A549 (cell line): ENCODE measurements at regions not wholly inside any gene's neighbourhood (a gene's known extent, or its start where the extent isn't known, plus 50 kb on each side); places are given as distances from the start of the nearest gene placed in this dataset.
A peak's percentile ranks its signal among the peaks of the same experiment; 100 is the strongest.

Experiments used
- ATAC-seq, 2 experiments: fragments of 200-7000 bp in 1 of 2; fragments of >200 bp in 1 of 2; cut with Nextera tagmentation in 1 of 2; cut with Tn5 transposase in 1 of 2; 3 replicates each; pipeline versions ENCODE4 v1.8.0 to v1.9.1; 2018 to 2020; ENCODE audit warnings: mild to moderate bottlenecking in 1 of 2, moderate library complexity in 1 of 2
- CTCF ChIA-PET: fragments of 300-600 bp; sonication (Branson Sonifier 250); formaldehyde crosslinking; extraction: SDS; loops from one replicate; lab custom pipeline; 2021; ENCODE audit warnings: antibody characterized with exemption, inconsistent platforms; lab: Yijun Ruan, JAX
- POLR2A ChIA-PET: fragments of 350-600 bp; formaldehyde crosslinking; extraction: SDS; loops from one replicate; lab custom pipeline; 2021; ENCODE audit warnings: antibody characterized with exemption, inconsistent platforms; lab: Yijun Ruan, JAX
- DNase-seq, 2 experiments: peaks; one replicate each; pipeline versions ENCODE4 v3.0.0 to v3.0.0-alpha.2; 2011 to 2016; ENCODE audit warnings: low read depth in 1 of 2, low spot score in 1 of 2
- FAIRE-seq: peaks from 2 replicates; lab custom pipeline; 2011; peaks lifted over from hg19 to GRCh38; lab: Jason Lieb, UNC
- H3K27ac ChIP-seq, 2 experiments: fragments of >200 bp; sonication (Bioruptor Twin); formaldehyde crosslinking; 3 replicates each; pipeline ENCODE4 v1.5.1; 2016 to 2017
- H3K4me1 ChIP-seq: fragments of >200 bp; sonication (Bioruptor Twin); formaldehyde crosslinking; 3 replicates; pipeline ENCODE4 v1.6.1; 2016
- H3K4me2 ChIP-seq: fragments of >200 bp; sonication (Bioruptor Twin); formaldehyde crosslinking; 3 replicates; pipeline ENCODE4 v1.6.1; 2016
- H3K4me3 ChIP-seq: fragments of >200 bp; sonication (Bioruptor Twin); formaldehyde crosslinking; 3 replicates; pipeline ENCODE4 v1.5.1; 2016
- H3K9me3 ChIP-seq: fragments of >200 bp; sonication (Bioruptor Twin); formaldehyde crosslinking; 3 replicates; pipeline ENCODE4 v1.6.1; 2016
- BHLHE40 ChIP-seq: IDR thresholded peaks from 2 replicates; pipeline ENCODE4 v1.6.1; 2012; ENCODE audit warnings: low read depth, low read length, inconsistent platforms
- CHD2 ChIP-seq: fragments of 150-350 bp; IDR thresholded peaks from 2 replicates; pipeline ENCODE4 v1.6.1; 2014; ENCODE audit warnings: low read length; ENCODE audit not compliant: partially characterized antibody
- CHD4 ChIP-seq: fragments of 200-600 bp; sonication (generic); IDR thresholded peaks from 2 replicates; pipeline ENCODE4 v1.6.1; 2016; ENCODE audit warnings: antibody characterized with exemption, mild to moderate bottlenecking, borderline replicate concordance
- EHMT2 ChIP-seq: fragments of 200-600 bp; sonication (generic); IDR thresholded peaks from 2 replicates; pipeline ENCODE4 v1.6.1; 2016; ENCODE audit warnings: antibody characterized with exemption, low read depth, mild to moderate bottlenecking, moderate library complexity
- FOSL2 ChIP-seq, 2 experiments: fragments of 450-650 bp in 1 of 2; fragments of >200 bp in 1 of 2; sonication (Bioruptor Twin) in 1 of 2; formaldehyde crosslinking; IDR thresholded peaks; 2 replicates each; pipeline versions ENCODE4 v1.5.0 to v1.6.1; 2016 to 2020; ENCODE audit warnings: mild to moderate bottlenecking in 1 of 2, moderate library complexity in 1 of 2
- FOXS1 ChIP-seq: fragments of 250-450 bp; sonication (Bioruptor Pico); IDR thresholded peaks from 2 replicates; pipeline ENCODE4 v1.5.0; 2020; ENCODE audit warnings: mild to moderate bottlenecking, moderate library complexity
- GATA3 ChIP-seq: IDR thresholded peaks from 2 replicates; pipeline ENCODE4 v1.6.1; 2012; ENCODE audit warnings: borderline replicate concordance
- KDM1A ChIP-seq: fragments of 200-600 bp; sonication (generic); IDR thresholded peaks from 2 replicates; pipeline ENCODE4 v1.6.1; 2016; ENCODE audit warnings: low read depth, mild to moderate bottlenecking
- MAZ ChIP-seq: fragments of 150-350 bp; IDR thresholded peaks from 2 replicates; pipeline ENCODE4 v1.6.1; 2014; ENCODE audit warnings: antibody characterized with exemption, low read depth, low read length, borderline replicate concordance
- MYC ChIP-seq: IDR thresholded peaks from 2 replicates; pipeline ENCODE4 v1.6.1; 2012; ENCODE audit warnings: mild to moderate bottlenecking, inconsistent platforms, low read length, improper control_type of control experiment, borderline replicate concordance
- NFE2L2 ChIP-seq: fragments of 150-350 bp; conservative IDR thresholded peaks from 2 replicates; pipeline ENCODE4 v1.6.1; 2014; ENCODE audit warnings: low read length
- NPAS2 ChIP-seq: fragments of 250-450 bp; sonication (Bioruptor Pico); IDR thresholded peaks from 2 replicates; pipeline ENCODE4 v1.8.0; 2022; ENCODE audit warnings: mild to moderate bottlenecking, moderate library complexity, borderline replicate concordance
- RAD21 ChIP-seq, 2 experiments: fragments of >200 bp in 1 of 2; sonication (Bioruptor Twin) in 1 of 2; formaldehyde crosslinking in 1 of 2; IDR thresholded peaks in 1 of 2; conservative IDR thresholded peaks in 1 of 2; 2 replicates in 1 of 2; 3 replicates in 1 of 2; pipeline ENCODE4 v1.6.1; 2012 to 2018; ENCODE audit warnings: inconsistent platforms in 1 of 2
- RARB ChIP-seq: fragments of 250-450 bp; sonication (Bioruptor Pico); IDR thresholded peaks from 2 replicates; pipeline ENCODE4 v1.8.0; 2021; ENCODE audit warnings: mild to moderate bottlenecking, moderate library complexity
- RCOR1 ChIP-seq: fragments of 150-350 bp; IDR thresholded peaks from 2 replicates; pipeline ENCODE4 v1.6.1; 2014; ENCODE audit warnings: antibody characterized with exemption, low read length, low read depth
- RFX5 ChIP-seq: fragments of 450-650 bp; IDR thresholded peaks from 2 replicates; pipeline ENCODE4 v1.7.1; 2014; ENCODE audit warnings: antibody characterized with exemption, mild to moderate bottlenecking, moderate library complexity
- ZC3H11A ChIP-seq: fragments of 450-650 bp; IDR thresholded peaks from 2 replicates; pipeline ENCODE4 v1.6.1; 2014; ENCODE audit warnings: antibody characterized with exemption, mild to moderate bottlenecking
- ZNF302 ChIP-seq: fragments of 250-450 bp; sonication (Bioruptor Pico); IDR thresholded peaks from 2 replicates; pipeline ENCODE4 v1.9.0; 2021; ENCODE audit warnings: inconsistent platforms, mild to moderate bottlenecking, moderate library complexity
- WGBS: methylation state at CpG from one replicate; pipeline ENCODE4 v1.1.6; 2017; ENCODE audit errors: missing lambda C conversion rate; 5-methylcytosine and 5-hydroxymethylcytosine counted together
- TF ChIP-seq, protein P1 (sequence below): fragments of 250-450 bp; sonication (Bioruptor Pico); IDR thresholded peaks from 2 replicates; pipeline ENCODE4 v1.5.0; 2021; ENCODE audit warnings: mild to moderate bottlenecking, moderate library complexity, borderline replicate concordance
- TF ChIP-seq, protein P2 (sequence below): fragments of 150-350 bp; IDR thresholded peaks from 2 replicates; pipeline ENCODE4 v1.6.1; 2014; ENCODE audit warnings: low read depth, mild to moderate bottlenecking, low read length

DNA sequence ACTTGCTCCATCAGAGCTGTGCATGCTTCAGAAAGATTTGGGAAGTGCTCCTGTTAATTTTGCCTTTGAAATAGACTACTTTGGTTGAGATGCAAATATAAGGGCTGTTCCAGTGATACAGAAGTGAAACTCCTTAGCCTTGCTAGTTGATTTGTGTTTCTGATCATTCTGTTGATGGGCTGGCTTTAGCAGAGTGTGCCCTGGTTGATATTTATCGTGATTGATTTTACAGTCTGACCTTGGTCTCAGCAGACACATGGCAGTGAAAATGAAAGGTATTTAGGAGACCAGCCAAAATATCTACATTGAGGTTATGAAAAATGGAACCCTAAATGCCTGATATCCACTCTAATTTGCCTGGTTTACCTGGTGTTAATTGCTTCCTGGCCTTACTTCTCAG lies 122.1 kb upstream of the CEP162 start (continued):
- no peak for TF ChIP-seq ZC3H11A
- no peak for TF ChIP-seq FOXS1 (CRISPR knock-in tag)

DNA sequence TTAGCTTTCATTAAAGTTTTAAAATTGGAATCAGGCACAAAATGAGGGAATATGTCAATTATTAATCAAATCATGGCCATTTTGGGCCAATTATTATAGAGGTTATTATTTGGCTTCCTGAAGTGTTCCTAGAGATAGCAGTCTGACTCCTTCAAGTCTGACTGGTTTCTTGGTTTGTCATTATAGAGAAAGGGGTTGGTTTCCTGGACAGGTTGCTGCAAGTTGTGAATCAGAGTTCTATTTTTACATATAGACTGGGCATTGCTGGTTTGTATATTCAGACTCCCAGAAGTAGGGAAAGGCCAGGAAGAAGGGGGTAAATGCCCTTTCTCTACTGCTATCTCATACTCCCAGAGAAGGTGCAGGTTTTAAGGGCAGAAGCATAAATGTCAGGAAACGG lies 121.4 kb upstream of the CEP162 start:
- no peak for ATAC-seq
- no peak overlapping the region for H3K27ac ChIP-seq
- DNase-seq: no peak
- no peak for FAIRE-seq
- H3K4me2 ChIP-seq: no peak overlapping the region
- ChIA-PET POLR2A (no interaction called here), CTCF (no interaction called here)
- H3K4me1 ChIP-seq: no peaks in the 10 kb centered on the region
- no peak overlapping the region for H3K4me3 ChIP-seq
- 0% methylated on average over 1 of the region's 1 CpG for WGBS
- TF ChIP-seq RARB (CRISPR knock-in tag): no peak
- H3K9me3 ChIP-seq: no peaks in the 10 kb centered on the region

DNA sequence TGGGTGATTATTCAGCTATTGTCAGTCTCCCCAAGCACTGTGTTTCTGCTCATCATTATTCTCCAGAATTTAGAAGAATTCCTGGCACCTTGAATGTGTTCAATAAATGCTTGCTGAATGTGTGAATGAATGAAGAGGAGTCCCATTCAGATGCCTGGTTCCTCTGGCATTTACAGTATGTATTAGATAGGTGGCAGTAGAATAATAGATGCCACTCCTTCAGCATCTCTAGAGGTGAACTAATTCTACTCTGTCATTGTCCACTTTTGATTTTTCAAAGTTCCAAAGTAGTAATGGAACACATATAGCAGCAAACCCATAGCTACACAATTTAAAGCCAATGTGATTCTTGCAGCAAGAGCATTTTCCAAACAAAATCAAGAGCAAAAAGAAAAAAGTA lies 118.9 kb upstream of the CEP162 start:
- no peaks in the 10 kb centered on the region for H3K4me1 ChIP-seq
- ChIA-PET POLR2A (no interaction called here), CTCF (interaction anchor here (0.6 to 1.2 kb wide), 2 partner anchors 14 to 720 kb away, joined by 3 read pairs; no protein-coding TSS in a partner anchor)
- H3K4me2 ChIP-seq: no peak overlapping the region
- H3K4me3 ChIP-seq: no peak overlapping the region
- DNase-seq: no peak
- no peak overlapping the region for H3K27ac ChIP-seq
- no peak for ATAC-seq
- no peak for TF ChIP-seq GATA3
- no peak for TF ChIP-seq CHD2
- TF ChIP-seq RAD21 (conservative IDR thresholded peaks at IDR 0.05 in 1 of 2, IDR thresholded peaks at IDR 0.05 in 1 of 2): peak in 1 of 2 experiments; percentile 30; a peak in 2 of 5 replicates
- TF ChIP-seq CHD4: no peak
- TF ChIP-seq NPAS2 (CRISPR knock-in tag): no peak
- no peak for TF ChIP-seq MYC
- no peak for TF ChIP-seq RFX5
- TF ChIP-seq BHLHE40: no peak
- no peaks in the 10 kb centered on the region for H3K9me3 ChIP-seq
- no peak for FAIRE-seq

DNA sequence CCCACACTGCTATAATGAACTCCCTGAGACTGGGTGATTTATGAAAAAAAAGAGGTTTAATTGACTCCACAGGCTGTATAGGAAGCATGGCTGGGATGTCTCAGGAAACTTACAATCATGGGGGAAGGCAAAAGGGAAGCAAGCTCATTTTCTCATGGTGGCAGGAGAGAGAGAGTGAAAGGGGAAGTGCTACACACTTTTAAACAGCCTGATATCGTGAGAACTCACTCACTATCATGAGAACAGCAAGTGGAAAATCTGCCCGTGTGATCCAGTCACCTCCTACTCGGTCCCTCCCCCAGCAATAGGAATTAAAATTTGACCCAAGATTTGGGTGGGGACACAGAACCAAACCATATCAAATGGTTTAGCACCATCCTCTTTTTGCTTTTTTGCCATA lies 116.6 kb upstream of the CEP162 start:
- H3K4me3 ChIP-seq: no peak overlapping the region
- H3K9me3 ChIP-seq: no peaks in the 10 kb centered on the region
- TF ChIP-seq, protein P1, sequence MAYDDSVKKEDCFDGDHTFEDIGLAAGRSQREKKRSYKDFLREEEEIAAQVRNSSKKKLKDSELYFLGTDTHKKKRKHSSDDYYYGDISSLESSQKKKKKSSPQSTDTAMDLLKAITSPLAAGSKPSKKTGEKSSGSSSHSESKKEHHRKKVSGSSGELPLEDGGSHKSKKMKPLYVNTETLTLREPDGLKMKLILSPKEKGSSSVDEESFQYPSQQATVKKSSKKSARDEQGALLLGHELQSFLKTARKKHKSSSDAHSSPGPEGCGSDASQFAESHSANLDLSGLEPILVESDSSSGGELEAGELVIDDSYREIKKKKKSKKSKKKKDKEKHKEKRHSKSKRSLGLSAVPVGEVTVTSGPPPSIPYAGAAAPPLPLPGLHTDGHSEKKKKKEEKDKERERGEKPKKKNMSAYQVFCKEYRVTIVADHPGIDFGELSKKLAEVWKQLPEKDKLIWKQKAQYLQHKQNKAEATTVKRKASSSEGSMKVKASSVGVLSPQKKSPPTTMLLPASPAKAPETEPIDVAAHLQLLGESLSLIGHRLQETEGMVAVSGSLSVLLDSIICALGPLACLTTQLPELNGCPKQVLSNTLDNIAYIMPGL (CRISPR knock-in tag): no peak
- TF ChIP-seq RCOR1: no peak
- no peak for TF ChIP-seq EHMT2
- TF ChIP-seq NFE2L2: no peak
- TF ChIP-seq, protein P2, sequence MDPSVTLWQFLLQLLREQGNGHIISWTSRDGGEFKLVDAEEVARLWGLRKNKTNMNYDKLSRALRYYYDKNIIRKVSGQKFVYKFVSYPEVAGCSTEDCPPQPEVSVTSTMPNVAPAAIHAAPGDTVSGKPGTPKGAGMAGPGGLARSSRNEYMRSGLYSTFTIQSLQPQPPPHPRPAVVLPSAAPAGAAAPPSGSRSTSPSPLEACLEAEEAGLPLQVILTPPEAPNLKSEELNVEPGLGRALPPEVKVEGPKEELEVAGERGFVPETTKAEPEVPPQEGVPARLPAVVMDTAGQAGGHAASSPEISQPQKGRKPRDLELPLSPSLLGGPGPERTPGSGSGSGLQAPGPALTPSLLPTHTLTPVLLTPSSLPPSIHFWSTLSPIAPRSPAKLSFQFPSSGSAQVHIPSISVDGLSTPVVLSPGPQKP: no peak
- TF ChIP-seq RFX5: no peak
- TF ChIP-seq MAZ: no peak
- TF ChIP-seq MYC: no peak
- no peak for TF ChIP-seq ZNF302 (CRISPR knock-in tag)
- no peak for TF ChIP-seq FOSL2 (IDR thresholded peaks at IDR 0.05)
- TF ChIP-seq FOSL2 (CRISPR knock-in tag; IDR thresholded peaks at IDR 0.05): no peak
- no peak for TF ChIP-seq KDM1A
- CTCF ChIA-PET: no interaction called here
- ATAC-seq (no peak), DNase-seq (no peak), FAIRE-seq (no peak)
- no peaks in the 10 kb centered on the region for H3K4me1 ChIP-seq
- WGBS: 40% methylated on average over 3 of the region's 3 CpGs
- POLR2A ChIA-PET: no interaction called here
- no peak overlapping the region for H3K4me2 ChIP-seq
- no peak overlapping the region for H3K27ac ChIP-seq
